ENCODE measurements at regions not wholly inside any gene's neighbourhood (a gene's known extent, or its start where the extent isn't known, plus 50 kb on each side); places are given as distances from the start of the nearest gene placed in this dataset.

DNA sequence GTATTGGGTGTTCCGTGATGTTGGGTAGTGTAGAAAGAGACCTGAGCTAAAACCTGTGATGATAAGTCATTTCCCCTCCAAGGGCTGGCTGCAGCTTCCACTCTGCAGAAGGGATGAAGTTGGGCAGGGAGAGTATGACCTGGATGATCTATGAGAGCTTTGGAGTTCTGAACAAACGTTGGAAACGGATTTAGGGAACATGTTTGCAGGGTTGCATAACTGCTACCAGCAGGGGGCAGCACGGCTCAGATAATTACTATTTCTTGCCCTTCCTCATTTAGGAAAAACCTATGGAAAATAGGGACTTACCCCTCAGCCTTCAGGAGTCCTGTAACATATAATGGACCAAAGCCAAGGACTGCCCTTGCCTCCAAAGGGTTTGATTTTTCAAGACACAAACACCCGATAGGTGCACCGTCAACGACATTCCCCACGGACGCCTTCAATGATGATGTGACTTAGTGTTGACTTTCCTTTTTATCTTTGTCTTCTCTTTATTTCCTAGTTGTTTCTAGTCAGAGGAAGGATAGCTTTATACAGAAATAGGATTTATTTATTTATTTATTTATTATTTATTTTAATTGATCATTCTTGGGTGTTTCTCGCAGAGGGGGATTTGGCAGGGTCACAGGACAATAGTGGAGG lies 164.9 kb upstream of the SASH1 start:
- peak in 1 of 5 donors; percentile 7 for DNase-seq

DNA sequence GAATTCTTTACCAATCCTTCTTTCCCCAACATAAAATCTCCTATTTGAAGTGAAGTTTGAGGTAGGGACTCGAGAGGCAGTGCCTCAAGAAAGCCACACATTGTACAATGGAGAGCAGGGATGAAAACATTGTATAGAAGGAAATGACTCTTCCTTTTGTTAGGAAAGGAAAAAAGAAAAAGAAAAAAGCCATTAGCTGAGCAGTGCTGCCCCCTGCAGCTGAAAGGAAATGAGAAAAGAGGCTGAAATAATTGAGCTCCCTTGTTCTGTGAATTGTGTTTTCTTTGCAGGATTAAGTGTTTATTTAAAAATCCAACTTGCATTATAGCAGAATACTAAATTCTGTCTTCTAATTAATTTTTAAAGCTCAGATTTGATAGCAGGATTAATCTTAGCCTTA lies 162.9 kb upstream of the SASH1 start:
- DNase-seq = no peak

DNA sequence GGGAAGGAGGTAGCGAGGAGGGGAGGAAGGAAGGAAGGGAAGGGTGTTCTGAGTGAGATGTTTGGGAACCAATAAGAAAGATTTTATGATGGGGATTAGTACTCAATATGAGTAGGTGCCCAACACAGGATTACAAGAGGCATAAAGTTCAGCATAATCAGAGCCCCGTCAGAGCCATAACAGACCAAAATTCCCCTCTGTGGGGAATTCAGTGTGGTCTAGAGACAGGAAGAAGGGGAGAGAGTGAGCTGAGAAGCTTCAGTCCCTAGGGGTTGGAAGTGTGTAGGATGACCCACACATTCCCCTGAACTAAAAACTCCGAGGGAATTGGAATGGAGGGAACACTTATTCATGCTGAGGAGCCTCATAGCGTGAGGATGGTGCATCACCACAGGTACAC lies 160.3 kb upstream of the SASH1 start:
- DNase-seq = no peak

DNA sequence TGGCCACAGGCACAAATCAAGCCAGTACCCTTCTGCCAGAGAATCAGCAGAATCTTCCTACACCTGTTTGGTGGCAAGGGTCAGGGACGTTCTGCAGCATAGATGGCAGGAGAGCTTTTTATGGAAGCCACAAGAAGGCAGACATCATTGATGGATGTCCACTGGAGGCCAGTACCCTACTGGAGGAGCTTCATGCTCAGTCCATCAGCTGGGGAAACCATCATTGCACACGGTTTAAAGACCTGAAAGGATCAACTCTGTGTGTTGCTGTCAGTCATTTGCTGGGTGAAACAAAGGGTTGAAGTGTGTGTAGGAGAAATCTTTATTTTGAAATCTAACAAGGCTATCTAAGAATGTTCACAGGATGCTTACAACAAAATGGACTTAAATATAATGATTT lies 158.9 kb upstream of the SASH1 start:
- DNase-seq = no peak

GRCh38 chr6:148186916-148187315 lies 155.7 kb upstream of the SASH1 start:
- no peak for DNase-seq

- no peak for DNase-seq
Observed at GRCh38 chr6:148192310-148192709, 150.3 kb upstream of the SASH1 start.

- no peak for DNase-seq
Observed at GRCh38 chr6:148193063-148193680, 149.5 kb upstream of the SASH1 start.

DNA sequence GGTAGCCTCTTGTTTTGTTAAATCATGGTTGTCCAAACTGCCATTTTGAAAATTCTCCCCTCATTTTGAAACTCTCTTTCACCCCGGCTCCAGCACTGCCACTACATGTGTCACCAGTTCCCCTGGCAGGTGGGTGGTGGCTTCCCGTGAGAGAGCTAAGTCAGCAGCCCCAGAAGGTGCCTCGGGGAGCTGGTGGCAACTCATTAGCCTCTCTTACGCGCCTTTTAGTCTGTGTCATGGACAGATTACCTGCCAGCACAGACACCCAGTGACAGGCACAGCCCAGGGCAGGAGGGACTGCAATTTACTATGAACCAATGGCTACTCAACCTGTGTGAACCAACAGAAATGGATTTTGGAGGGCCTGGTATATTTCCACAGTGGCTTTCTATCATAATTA lies 147.1 kb upstream of the SASH1 start:
- DNase-seq = no peak

GRCh38 chr6:148199584-148199983 lies 143.1 kb upstream of the SASH1 start:
- no peak for DNase-seq

- DNase-seq = no peak
Observed at GRCh38 chr6:148200293-148200692, 142.3 kb upstream of the SASH1 start.

- no peak for DNase-seq
Observed at GRCh38 chr6:148200781-148201180, 141.9 kb upstream of the SASH1 start.

GRCh38 chr6:148203281-148203925 lies 139.2 kb upstream of the SASH1 start:
- DNase-seq = no peak

DNA sequence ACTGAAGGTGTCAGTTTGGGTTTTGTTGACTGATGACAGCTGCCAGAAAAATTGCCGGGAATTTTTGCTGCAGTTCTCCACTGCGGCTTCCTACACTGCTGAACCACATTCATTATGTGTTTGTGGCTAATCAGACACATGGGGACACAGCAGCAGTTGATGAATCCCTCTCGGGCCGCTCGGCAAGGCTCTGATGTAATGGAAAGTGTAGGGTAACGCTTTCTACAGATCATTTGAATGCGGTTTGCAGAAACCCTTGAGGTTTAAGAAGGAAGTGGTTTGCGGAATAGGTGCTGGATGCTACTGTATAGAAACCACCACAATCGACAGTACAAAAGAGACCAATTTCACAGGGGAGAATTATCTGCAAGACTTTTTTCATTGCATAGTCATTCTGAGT lies 138.7 kb upstream of the SASH1 start:
- peak in 4 of 5 donors; percentile 20 to 84 (median 36) for DNase-seq

DNA sequence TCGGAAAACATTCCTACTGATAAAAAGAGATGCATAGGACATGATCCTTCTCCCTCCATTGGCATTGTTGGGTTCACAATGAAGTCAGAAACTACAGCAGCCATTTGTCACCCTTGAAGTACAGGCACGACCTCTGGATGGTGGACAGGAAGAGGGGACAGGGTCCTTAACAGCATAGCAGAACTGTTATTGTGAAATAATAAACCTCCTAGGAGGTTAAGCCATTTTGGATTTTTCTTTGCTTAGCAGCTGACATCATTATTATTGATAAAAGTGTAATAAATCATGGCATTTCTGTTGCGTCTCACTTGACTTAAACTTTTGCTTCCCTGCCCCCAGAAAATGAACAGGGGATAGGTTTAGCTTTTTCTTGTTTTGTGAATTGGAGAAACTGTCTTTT lies 134.3 kb upstream of the SASH1 start:
- no peak for DNase-seq

GRCh38 chr6:148211777-148212324 lies 130.8 kb upstream of the SASH1 start:
- DNase-seq = no peak

DNA sequence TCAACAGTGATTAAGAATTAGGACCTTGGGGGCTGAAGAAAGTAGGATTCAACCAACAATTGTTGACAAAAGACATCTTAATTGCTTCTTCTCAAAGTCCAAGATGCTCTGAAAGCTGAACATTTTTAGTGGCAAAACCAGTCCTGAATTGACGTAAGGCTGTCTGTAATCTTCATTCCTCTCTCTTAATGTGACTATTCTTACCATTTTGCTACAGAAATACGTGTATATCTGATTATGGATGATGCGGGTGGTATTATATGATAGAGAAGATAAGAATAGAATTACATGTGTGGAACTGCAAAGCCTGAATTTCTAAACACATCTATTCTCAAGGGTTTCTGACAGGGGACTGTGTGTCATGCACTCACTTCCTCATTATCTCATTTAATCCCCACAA lies 130.3 kb upstream of the SASH1 start:
- DNase-seq = no peak

- DNase-seq = no peak
Observed at GRCh38 chr6:148213366-148213765, 129.3 kb upstream of the SASH1 start.

- no peak for DNase-seq
Observed at GRCh38 chr6:148214667-148215066, 128.0 kb upstream of the SASH1 start.

GRCh38 chr6:148217051-148217450 lies 125.6 kb upstream of the SASH1 start:
- no peak for DNase-seq

GRCh38 chr6:148217921-148218320 lies 124.7 kb upstream of the SASH1 start:
- DNase-seq = no peak

DNA sequence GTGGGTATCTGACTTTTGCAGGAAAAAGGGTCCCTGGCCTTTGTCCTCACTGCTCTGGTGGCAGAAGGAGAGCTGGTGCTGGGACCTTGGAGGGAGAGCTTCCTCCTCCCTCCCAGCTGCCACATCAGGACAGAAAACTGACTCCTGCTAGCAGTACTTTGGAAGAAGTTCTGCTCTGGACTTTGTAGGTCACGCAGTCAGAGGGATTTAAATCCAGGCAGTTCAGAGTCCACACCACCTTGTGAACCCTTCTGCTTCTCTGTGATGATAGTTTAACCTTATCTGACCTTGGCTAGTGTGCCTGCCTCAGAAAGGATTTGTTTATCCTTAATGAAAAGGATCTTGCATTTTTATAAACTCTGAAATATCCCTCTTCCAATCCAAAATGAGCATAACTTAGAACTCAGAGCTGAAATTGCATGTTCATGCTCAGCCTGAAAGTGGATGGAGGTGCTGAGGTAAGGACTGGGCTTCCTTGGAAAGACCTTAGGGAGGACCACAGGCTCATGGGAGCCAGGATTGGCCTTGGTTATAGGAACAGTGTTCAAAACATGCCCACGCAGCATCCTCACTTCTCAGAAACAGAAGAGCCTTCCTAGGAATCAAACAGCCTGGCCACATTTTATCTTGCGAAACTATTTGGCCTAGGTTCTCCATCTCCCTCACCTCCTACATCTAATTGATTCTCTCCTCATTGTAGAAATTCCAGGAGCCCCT lies 123.9 kb upstream of the SASH1 start:
- no peak for DNase-seq

GRCh38 chr6:148221196-148221979 lies 121.2 kb upstream of the SASH1 start:
- no peak for DNase-seq

- no peak for DNase-seq
Observed at GRCh38 chr6:148222376-148222775, 120.3 kb upstream of the SASH1 start.
